WTC11 (cell line): ENCODE measurements at regions not wholly inside any gene's neighbourhood (a gene's known extent, or its start where the extent isn't known, plus 50 kb on each side); places are given as distances from the start of the nearest gene placed in this dataset.

ENCODE experiments used
- CTCF ChIP-seq: fragments of 200-600 bp; IDR thresholded peaks from 2 replicates; pipeline ENCODE4 v1.8.0; 2022; ENCODE audit warnings: antibody characterized with exemption
- FOXP4 ChIP-seq: sonication (generic); formaldehyde crosslinking; IDR thresholded peaks from 2 replicates; pipeline ENCODE4 v1.8.0; 2022; ENCODE audit warnings: mild to moderate bottlenecking, missing genetic modification reagents
- MYBL2 ChIP-seq: sonication (generic); formaldehyde crosslinking; IDR thresholded peaks from 2 replicates; pipeline ENCODE4 v1.8.1; 2023; ENCODE audit warnings: mild to moderate bottlenecking, moderate library complexity, missing genetic modification reagents
- TF ChIP-seq, protein P1 (sequence below): sonication (generic); formaldehyde crosslinking; IDR thresholded peaks from 2 replicates; pipeline ENCODE4 v1.8.0; 2022; ENCODE audit warnings: mild to moderate bottlenecking, missing genetic modification reagents
- TF ChIP-seq, protein P2 (sequence below): sonication (generic); formaldehyde crosslinking; IDR thresholded peaks from 2 replicates; pipeline ENCODE4 v1.8.1; 2022; ENCODE audit warnings: mild to moderate bottlenecking, moderate library complexity, missing genetic modification reagents

- TF ChIP-seq FOXP4 (CRISPR knock-in tag): no peak
- no peak for TF ChIP-seq CTCF
- TF ChIP-seq, protein P1, sequence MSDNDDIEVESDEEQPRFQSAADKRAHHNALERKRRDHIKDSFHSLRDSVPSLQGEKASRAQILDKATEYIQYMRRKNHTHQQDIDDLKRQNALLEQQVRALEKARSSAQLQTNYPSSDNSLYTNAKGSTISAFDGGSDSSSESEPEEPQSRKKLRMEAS (CRISPR knock-in tag): no peak
- no peak for TF ChIP-seq MYBL2 (CRISPR knock-in tag)
- TF ChIP-seq, protein P2, sequence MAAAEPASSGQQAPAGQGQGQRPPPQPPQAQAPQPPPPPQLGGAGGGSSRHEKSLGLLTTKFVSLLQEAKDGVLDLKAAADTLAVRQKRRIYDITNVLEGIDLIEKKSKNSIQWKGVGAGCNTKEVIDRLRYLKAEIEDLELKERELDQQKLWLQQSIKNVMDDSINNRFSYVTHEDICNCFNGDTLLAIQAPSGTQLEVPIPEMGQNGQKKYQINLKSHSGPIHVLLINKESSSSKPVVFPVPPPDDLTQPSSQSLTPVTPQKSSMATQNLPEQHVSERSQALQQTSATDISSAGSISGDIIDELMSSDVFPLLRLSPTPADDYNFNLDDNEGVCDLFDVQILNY (CRISPR knock-in tag): no peak
These were observed 758.3 kb upstream of the COBL start for GRCh38 chr7:52074912-52075311.
